ENCODE measurements at regions not wholly inside any gene's neighbourhood (a gene's known extent, or its start where the extent isn't known, plus 50 kb on each side); places are given as distances from the start of the nearest gene placed in this dataset.

DNA sequence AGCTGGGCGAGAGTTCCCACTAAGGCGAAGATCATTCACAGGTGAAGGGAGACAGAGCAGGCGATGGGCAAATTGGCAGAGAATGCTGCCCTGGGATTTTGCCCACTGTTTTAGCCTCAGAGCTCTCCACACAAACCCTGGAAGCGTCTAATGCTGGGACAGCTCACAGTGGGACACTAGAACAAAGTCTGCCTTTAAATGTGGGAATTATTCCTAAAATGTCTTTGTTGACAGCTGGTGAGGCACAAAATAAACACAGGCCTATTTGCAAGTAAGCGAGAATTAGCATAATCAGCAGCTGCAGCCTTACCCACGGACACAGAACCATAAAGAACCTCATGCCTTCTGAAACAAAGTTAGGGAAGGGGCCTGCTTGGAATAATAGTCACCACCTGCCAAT lies 824.5 kb downstream of the AACS start:
- no peak for DNase-seq (ENCODE audit: low spot score)

DNA sequence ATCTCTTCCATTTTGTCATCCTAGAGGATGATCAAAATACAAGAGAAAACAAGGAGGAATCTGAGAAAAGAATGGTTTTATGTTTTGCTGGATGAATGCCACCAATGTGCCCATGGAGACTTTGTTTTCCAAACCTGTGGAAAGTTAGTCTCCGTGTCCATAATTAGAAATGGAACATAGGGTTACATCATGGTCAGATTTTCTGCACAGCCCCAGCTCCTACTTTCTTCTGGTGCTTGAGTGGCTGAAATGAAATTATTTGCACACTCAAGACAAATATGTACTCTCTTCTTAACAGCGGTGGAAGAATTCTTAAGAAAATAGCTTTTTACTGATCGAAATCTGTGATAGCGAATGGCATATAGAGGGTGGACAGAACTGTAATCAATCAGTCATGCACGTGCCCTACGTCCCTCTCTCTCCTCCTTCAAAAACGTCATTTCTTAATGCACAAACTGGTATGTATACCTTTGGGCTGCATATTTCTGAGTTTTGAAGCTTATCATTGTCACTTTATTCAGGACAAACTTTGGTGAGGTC lies 825.2 kb downstream of the AACS start:
- no peak for DNase-seq (ENCODE audit: low spot score)

- no peak for DNase-seq (ENCODE audit: low spot score)
These were observed 825.7 kb downstream of the AACS start for GRCh38 chr12:125890971-125891370.

DNA sequence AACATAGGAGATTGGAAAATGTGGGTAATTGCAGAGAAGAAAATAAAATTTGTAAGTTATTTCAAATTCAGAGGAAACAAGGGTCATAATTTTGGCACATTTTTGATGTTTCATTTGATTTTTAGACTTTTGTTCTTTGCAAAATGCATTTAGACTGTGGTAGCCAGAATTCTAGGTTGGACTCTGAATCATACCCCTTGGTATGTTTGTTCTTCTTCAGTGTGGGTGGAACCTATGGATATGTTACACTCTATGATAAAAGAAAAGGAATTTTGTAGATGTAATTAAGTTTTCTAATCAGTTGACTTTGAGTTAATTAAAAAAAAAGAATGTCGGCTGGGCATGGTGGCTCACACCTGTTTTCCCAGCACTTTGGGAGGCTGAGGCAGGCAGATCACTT lies 827.0 kb downstream of the AACS start:
- DNase-seq (ENCODE audit: low spot score) = no peak

GRCh38 chr12:125902991-125903390 lies 837.8 kb downstream of the AACS start:
- DNase-seq (ENCODE audit: low spot score) = no peak

- no peak for DNase-seq (ENCODE audit: low spot score)
These were observed 842.1 kb downstream of the AACS start for GRCh38 chr12:125907351-125907750.

- no peak for DNase-seq (ENCODE audit: low spot score)
These were observed 854.7 kb downstream of the AACS start for GRCh38 chr12:125919856-125920470.

- no peak for DNase-seq (ENCODE audit: low spot score)
These were observed 857.1 kb downstream of the AACS start for GRCh38 chr12:125922330-125922729.

DNA sequence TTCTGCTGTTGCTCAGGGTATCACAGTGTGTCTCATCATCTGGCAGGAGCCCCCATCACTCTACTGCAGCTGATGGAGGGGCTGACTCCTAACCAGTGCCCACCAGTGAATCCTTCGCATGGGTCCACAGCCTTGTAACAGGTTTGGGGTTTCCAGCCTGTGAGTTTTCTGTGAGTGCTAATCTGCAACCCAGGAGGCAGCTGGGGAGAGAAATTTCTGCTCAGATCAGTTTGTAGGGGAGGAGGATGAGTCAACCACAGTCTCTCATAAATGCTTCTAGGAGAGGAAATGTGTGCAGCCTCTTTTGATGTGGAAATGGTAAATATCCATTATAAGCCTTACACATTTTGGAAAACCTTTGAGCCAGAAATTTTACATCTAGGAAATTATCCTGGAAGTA lies 871.3 kb downstream of the AACS start:
- DNase-seq (ENCODE audit: low spot score) = no peak

DNA sequence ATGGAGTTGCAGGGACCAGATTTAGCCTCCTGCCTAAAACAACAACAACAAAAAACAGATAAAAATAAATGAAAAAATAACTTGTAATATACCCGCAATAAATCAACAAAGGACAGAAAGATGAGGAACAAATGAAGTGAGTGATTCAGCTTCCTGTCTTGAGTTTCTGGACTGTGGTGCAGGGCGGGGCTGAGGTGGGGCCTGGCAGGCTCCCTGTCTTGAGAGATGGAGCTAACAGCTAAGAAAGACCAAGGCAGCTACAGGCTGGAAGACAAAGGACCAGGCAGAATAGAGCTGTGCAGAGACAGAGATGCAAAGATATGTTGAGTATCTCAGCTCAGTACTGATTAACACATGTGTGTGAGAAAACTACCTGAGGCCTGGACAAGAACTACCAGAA lies 879.2 kb downstream of the AACS start:
- DNase-seq (ENCODE audit: low spot score) = no peak

- DNase-seq (ENCODE audit: low spot score) = no peak
These were observed 884.2 kb downstream of the AACS start for GRCh38 chr12:125949471-125949870.

DNA sequence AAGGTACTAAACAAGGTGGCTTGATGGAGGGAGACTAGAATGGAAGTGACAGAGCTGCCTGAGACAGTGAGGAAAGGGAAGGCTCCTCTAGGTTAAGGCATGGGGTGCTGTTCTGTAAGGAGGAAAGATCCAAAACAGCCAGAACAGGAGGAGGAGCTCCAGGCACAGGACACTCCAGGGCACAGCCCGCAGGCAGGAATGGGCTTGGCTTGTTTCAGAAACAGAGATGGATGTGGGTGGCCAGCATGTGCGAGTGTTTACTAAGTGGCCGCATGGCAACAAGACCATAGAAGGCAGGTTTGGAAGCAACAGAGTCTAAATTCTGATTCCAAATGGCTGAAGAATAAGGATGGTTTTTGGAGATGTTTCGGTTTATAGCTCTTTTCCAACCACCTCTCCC lies 889.1 kb downstream of the AACS start:
- DNase-seq (ENCODE audit: low spot score) = no peak

- no peak for DNase-seq (ENCODE audit: low spot score)
These were observed 891.0 kb downstream of the AACS start for GRCh38 chr12:125956186-125956585.

GRCh38 chr12:125966641-125967040 lies 901.4 kb downstream of the AACS start:
- DNase-seq (ENCODE audit: low spot score) = no peak

DNA sequence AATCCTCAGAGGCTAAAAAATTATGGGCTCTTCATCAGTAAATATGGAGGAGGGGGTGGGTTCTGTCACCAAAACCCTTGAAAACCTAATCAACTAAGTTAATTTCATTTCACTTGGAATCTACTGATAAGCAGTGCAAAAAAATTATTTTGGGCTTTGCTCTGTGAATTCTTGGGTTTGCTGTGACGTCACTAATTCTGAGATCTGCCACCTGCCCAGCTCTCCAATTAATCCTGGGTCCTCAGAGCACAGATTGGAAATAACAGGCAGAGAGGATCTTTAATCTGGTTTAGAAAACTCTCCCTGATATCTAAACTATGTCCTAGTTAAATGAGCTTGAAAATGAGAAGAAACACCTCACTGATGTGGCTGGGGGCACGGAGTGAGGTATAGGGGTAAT lies 903.2 kb downstream of the AACS start:
- no peak for DNase-seq (ENCODE audit: low spot score)

- no peak for DNase-seq (ENCODE audit: low spot score)
These were observed 906.7 kb downstream of the AACS start for GRCh38 chr12:125971981-125972380.

GRCh38 chr12:125978286-125978685 lies 913.1 kb downstream of the AACS start:
- no peak for DNase-seq (ENCODE audit: low spot score)

DNA sequence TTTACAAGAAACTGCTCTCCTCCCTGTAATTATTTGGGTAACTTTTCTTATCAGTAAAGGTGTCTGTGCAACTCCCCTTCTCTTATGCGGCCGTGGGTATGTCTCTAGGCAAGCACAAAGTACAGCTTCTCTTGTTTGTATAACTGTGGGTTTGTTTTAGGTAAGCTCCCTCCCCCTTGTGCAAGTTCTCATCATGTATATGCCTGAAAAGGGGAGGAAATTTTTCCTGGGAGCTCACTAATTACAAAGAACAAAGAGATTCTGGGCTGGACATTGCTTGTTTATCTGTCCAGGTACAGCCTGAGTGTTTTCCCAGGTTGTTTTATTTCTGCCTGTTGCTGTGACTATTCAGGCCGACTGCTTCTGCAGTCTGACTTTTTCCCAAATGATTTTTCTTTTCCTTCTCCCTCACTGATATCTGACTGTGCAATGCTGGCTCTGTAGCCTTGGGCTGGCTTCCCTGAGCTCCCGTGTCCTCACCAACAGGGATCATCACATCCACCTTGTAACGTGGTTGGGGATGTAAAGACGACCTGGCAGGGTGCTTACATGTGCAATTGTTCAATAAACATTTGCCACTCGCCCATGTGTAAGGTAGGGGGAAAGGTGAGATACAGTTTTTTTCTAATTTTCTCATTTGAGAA lies 916.5 kb downstream of the AACS start:
- no peak for DNase-seq (ENCODE audit: low spot score)

DNA sequence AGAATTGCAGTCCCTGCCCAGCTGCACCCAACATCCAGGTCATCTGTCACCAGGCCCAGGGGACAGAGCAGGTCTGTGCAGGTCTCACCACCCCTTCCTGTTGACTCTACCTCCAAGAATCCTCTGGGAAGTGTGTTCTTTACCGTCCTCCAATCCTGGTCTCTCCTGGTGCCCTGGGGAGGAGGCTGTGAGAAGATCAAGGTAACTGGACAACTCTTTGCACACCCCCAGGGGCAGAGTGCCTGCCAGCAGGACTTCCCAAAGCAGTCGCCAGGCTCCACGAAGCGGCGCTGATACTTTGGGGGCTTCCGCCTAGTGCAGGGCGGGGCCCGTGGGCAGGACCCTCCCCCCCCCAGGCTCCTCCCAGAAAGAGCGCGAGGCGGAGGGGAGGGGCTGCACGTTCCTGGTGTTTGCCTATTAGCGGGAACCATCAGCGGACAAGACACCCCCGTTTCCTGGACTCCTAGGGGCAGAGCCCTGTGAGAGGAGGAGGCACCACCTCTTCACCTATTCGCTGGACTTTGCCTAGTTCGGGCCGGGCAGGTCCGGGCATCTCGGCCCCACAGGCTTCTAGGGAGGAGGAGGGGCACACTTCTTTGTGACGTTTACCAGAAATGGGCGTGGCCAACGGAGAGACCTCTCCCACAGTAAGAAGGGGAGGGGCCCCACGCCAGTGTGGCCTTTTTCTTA lies 918.0 kb downstream of the AACS start:
- DNase-seq (ENCODE audit: low spot score) = no peak

GRCh38 chr12:125983784-125984500 lies 918.7 kb downstream of the AACS start:
- DNase-seq (ENCODE audit: low spot score) = no peak

DNA sequence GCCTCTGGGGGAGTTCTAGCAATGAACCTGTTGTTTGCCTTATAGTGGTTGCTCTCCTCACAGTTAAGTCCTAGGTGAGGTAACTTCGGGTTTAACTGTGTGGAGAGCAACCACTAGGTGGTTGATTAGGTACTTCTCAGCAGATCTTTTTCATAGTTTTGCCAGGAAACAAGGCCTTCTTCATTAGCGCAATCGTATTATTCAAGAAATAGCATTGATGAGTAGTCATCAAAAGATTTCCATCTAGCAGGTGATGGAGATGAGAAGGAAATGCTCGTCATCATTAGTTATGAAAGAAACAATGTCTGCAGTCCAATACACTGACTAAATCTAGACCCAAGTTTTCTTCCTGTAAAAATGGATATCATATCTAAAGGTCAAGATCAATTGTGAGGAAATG lies 923.3 kb downstream of the AACS start:
- DNase-seq (ENCODE audit: low spot score) = no peak

GRCh38 chr12:125989696-125990095 lies 924.5 kb downstream of the AACS start:
- DNase-seq (ENCODE audit: low spot score) = no peak

- DNase-seq (ENCODE audit: low spot score) = no peak
These were observed 931.2 kb downstream of the AACS start for GRCh38 chr12:125996443-125996842.

Measured in D341Med (cell line).